Naive B cell (primary cell): ENCODE measurements at regions not wholly inside any gene's neighbourhood (a gene's known extent, or its start where the extent isn't known, plus 50 kb on each side); places are given as distances from the start of the nearest gene placed in this dataset.
"Not testable (repeated sequence)": the region's sequence is repeated elsewhere in the genome, so short reads cannot be mapped to it uniquely, and the experiment has no call there.

Experiments used
- ATAC-seq, 2 donors: fragments of 150-1000 bp; cut with Tn5 transposase; 2 replicates each; pipeline ENCODE4 v1.10.0; 2021; ENCODE audit warnings: low read depth in 2 of 2, mild to moderate bottlenecking in 2 of 2, moderate library complexity in 2 of 2
- DNase-seq: peaks from one replicate; pipeline ENCODE4 v3.0.0; 2022
- H3K27ac Mint-ChIP-seq, 6 donors: one replicate each; pipeline ENCODE4 v1.8.0; 2020 to 2022; ENCODE audit warnings: mild to moderate bottlenecking in 6 of 6, mixed read lengths in 6 of 6, moderate library complexity in 5 of 6, inconsistent platforms in 2 of 6
- H3K27me3 Mint-ChIP-seq, 3 donors: one replicate each; pipeline ENCODE4 v1.8.0; 2021 to 2022; ENCODE audit warnings: mixed read lengths in 3 of 3, mild to moderate bottlenecking in 1 of 3
- H3K36me3 Mint-ChIP-seq, 2 donors: one replicate each; pipeline ENCODE4 v1.8.0; 2020 to 2022; ENCODE audit warnings: mixed read lengths in 2 of 2, inconsistent platforms in 1 of 2, mild to moderate bottlenecking in 1 of 2
- H3K4me1 Mint-ChIP-seq, 3 donors: one replicate each; pipeline ENCODE4 v1.8.0; 2020 to 2022; ENCODE audit warnings: mixed read lengths in 3 of 3, inconsistent platforms in 1 of 3, mild to moderate bottlenecking in 1 of 3, moderate library complexity in 1 of 3
- H3K4me3 Mint-ChIP-seq, 8 donors: one replicate each; pipeline ENCODE4 v1.8.0; 2020 to 2022; ENCODE audit warnings: mild to moderate bottlenecking in 8 of 8, mixed read lengths in 8 of 8, moderate library complexity in 8 of 8, inconsistent platforms in 2 of 8
- H3K9me3 Mint-ChIP-seq, 7 donors: one replicate each; pipeline ENCODE4 v1.8.0; 2020 to 2022; ENCODE audit warnings: mixed read lengths in 7 of 7, mild to moderate bottlenecking in 5 of 7, inconsistent platforms in 2 of 7, moderate library complexity in 1 of 7

- Mint-ChIP-seq H3K4me3 (no peak overlapping the region), H3K36me3 (no peaks in the 10 kb centered on the region), H3K27me3 (no peaks in the 10 kb centered on the region), H3K9me3 (peaks cover 0 to 19% (median 8%) of the 10 kb centered on the region in 7 donors), H3K4me1 (no peaks in the 10 kb centered on the region), H3K27ac (no peak overlapping the region)
- ATAC-seq, result no peak
- DNase-seq, result no peak
These were observed 2102.1 kb upstream of the RAG2 start for GRCh38 chr11:38700111-38700510.

GRCh38 chr11:38693306-38693705 is 2095.3 kb upstream of the RAG2 start:
- Mint-ChIP-seq H3K27me3 (no peaks in the 10 kb centered on the region), H3K27ac (no peak overlapping the region), H3K36me3 (no peaks in the 10 kb centered on the region), H3K4me3 (no peak overlapping the region), H3K9me3 (peaks cover 0 to 8% (median 5%) of the 10 kb centered on the region in 7 donors), H3K4me1 (no peaks in the 10 kb centered on the region)
- no peak for DNase-seq
- no peak for ATAC-seq

- not testable (repeated sequence) for H3K4me3 Mint-ChIP-seq, H3K36me3 Mint-ChIP-seq, ATAC-seq, H3K4me1 Mint-ChIP-seq, H3K27ac Mint-ChIP-seq, H3K9me3 Mint-ChIP-seq, DNase-seq, H3K27me3 Mint-ChIP-seq
These were observed 2092.2 kb upstream of the RAG2 start for GRCh38 chr11:38690211-38690610.

- DNase-seq, result no peak
- peaks cover 0 to 5% (median 3%) of the 10 kb centered on the region in 7 donors for H3K9me3 Mint-ChIP-seq
- H3K4me1 Mint-ChIP-seq, result no peaks in the 10 kb centered on the region
- H3K27ac Mint-ChIP-seq, result no peak overlapping the region
- H3K4me3 Mint-ChIP-seq, result no peak overlapping the region
- no peaks in the 10 kb centered on the region for H3K27me3 Mint-ChIP-seq
- ATAC-seq, result no peak
- no peaks in the 10 kb centered on the region for H3K36me3 Mint-ChIP-seq
These were observed 2089.0 kb upstream of the RAG2 start for GRCh38 chr11:38687008-38687407.

- Mint-ChIP-seq H3K4me1 (no peaks in the 10 kb centered on the region), H3K9me3 (peaks cover 0 to 13% (median 7%) of the 10 kb centered on the region in 7 donors), H3K27me3 (no peaks in the 10 kb centered on the region), H3K27ac (no peak overlapping the region), H3K36me3 (no peaks in the 10 kb centered on the region), H3K4me3 (no peak overlapping the region)
- ATAC-seq (no peak), DNase-seq (no peak)
These were observed 2085.4 kb upstream of the RAG2 start for GRCh38 chr11:38683484-38683883.

GRCh38 chr11:38680746-38681145 is 2082.7 kb upstream of the RAG2 start:
- Mint-ChIP-seq H3K9me3 (peaks cover 0 to 20% (median 5%) of the 10 kb centered on the region in 7 donors), H3K27ac (no peak overlapping the region), H3K27me3 (no peaks in the 10 kb centered on the region), H3K4me3 (no peak overlapping the region), H3K4me1 (no peaks in the 10 kb centered on the region), H3K36me3 (no peaks in the 10 kb centered on the region)
- DNase-seq (no peak), ATAC-seq (no peak)

- DNase-seq (no peak), ATAC-seq (no peak)
- Mint-ChIP-seq H3K27ac (no peak overlapping the region), H3K36me3 (no peaks in the 10 kb centered on the region), H3K9me3 (peaks cover 0 to 22% (median 5%) of the 10 kb centered on the region in 7 donors), H3K4me1 (no peaks in the 10 kb centered on the region), H3K27me3 (no peaks in the 10 kb centered on the region), H3K4me3 (no peak overlapping the region)
These were observed 2082.1 kb upstream of the RAG2 start for GRCh38 chr11:38680166-38680565.

GRCh38 chr11:38672445-38672844 is 2074.4 kb upstream of the RAG2 start:
- no peak for DNase-seq
- Mint-ChIP-seq H3K27me3 (no peaks in the 10 kb centered on the region), H3K4me3 (no peak overlapping the region), H3K27ac (no peak overlapping the region), H3K4me1 (no peaks in the 10 kb centered on the region), H3K9me3 (peaks cover 0 to 15% (median 6%) of the 10 kb centered on the region in 7 donors), H3K36me3 (no peaks in the 10 kb centered on the region)
- ATAC-seq, result no peak

- Mint-ChIP-seq H3K4me3 (no peak overlapping the region), H3K4me1 (no peaks in the 10 kb centered on the region), H3K9me3 (peaks cover 0 to 10% (median 0%) of the 10 kb centered on the region in 7 donors), H3K27ac (no peak overlapping the region), H3K27me3 (no peaks in the 10 kb centered on the region), H3K36me3 (no peaks in the 10 kb centered on the region)
- ATAC-seq (no peak), DNase-seq (no peak)
These were observed 2069.3 kb upstream of the RAG2 start for GRCh38 chr11:38667359-38667758.

GRCh38 chr11:38648604-38649003 is 2050.6 kb upstream of the RAG2 start:
- no peaks in the 10 kb centered on the region for H3K36me3 Mint-ChIP-seq
- no peaks in the 10 kb centered on the region for H3K27me3 Mint-ChIP-seq
- ATAC-seq (no peak), DNase-seq (no peak)
- H3K4me3 Mint-ChIP-seq, result no peak overlapping the region
- peaks cover 0 to 4% (median 0%) of the 10 kb centered on the region in 7 donors for H3K9me3 Mint-ChIP-seq
- no peaks in the 10 kb centered on the region for H3K4me1 Mint-ChIP-seq
- H3K27ac Mint-ChIP-seq, result no peak overlapping the region

- Mint-ChIP-seq H3K27me3 (no peaks in the 10 kb centered on the region), H3K9me3 (peaks cover 0 to 6% (median 1%) of the 10 kb centered on the region in 7 donors), H3K36me3 (no peaks in the 10 kb centered on the region), H3K27ac (no peak overlapping the region), H3K4me1 (no peaks in the 10 kb centered on the region), H3K4me3 (no peak overlapping the region)
- DNase-seq (no peak), ATAC-seq (no peak)
These were observed 2048.3 kb upstream of the RAG2 start for GRCh38 chr11:38646382-38646781.

- H3K27ac Mint-ChIP-seq, result peak overlapping the region in 1 of 6 donors; percentile 3
These were observed 2042.8 kb upstream of the RAG2 start for GRCh38 chr11:38640854-38641253.

GRCh38 chr11:38612701-38613100 is 2014.7 kb upstream of the RAG2 start:
- no peak for ATAC-seq
- Mint-ChIP-seq H3K36me3 (no peaks in the 10 kb centered on the region), H3K4me1 (no peaks in the 10 kb centered on the region), H3K27me3 (no peaks in the 10 kb centered on the region), H3K9me3 (peaks cover 2 to 17% (median 4%) of the 10 kb centered on the region in 7 donors), H3K4me3 (no peak overlapping the region), H3K27ac (no peak overlapping the region)
- no peak for DNase-seq

More at GRCh38 chr11:38640854-38641253, 2042.8 kb upstream of the RAG2 start:
- Mint-ChIP-seq H3K4me1 (no peaks in the 10 kb centered on the region), H3K36me3 (no peaks in the 10 kb centered on the region), H3K4me3 (no peak overlapping the region), H3K27me3 (no peaks in the 10 kb centered on the region), H3K9me3 (peaks cover 2 to 12% (median 6%) of the 10 kb centered on the region in 7 donors)
- DNase-seq (no peak), ATAC-seq (no peak)

- H3K9me3 Mint-ChIP-seq, H3K4me1 Mint-ChIP-seq, H3K4me3 Mint-ChIP-seq, H3K27ac Mint-ChIP-seq, DNase-seq, H3K36me3 Mint-ChIP-seq, H3K27me3 Mint-ChIP-seq, ATAC-seq: not testable (repeated sequence)
These were observed 2003.3 kb upstream of the RAG2 start for GRCh38 chr11:38601371-38601770.

- no peak for DNase-seq
- H3K27ac Mint-ChIP-seq, result no peak overlapping the region
- H3K9me3 Mint-ChIP-seq, result peaks cover 0 to 3% (median 0%) of the 10 kb centered on the region in 7 donors
These were observed 2000.4 kb upstream of the RAG2 start for GRCh38 chr11:38598418-38598817.

More at GRCh38 chr11:38598418-38598817, 2000.4 kb upstream of the RAG2 start:
- H3K4me1 Mint-ChIP-seq, result no peaks in the 10 kb centered on the region
- H3K4me3 Mint-ChIP-seq, result no peak overlapping the region
- no peaks in the 10 kb centered on the region for H3K36me3 Mint-ChIP-seq
- H3K27me3 Mint-ChIP-seq, result no peaks in the 10 kb centered on the region
- ATAC-seq, result no peak
